ENCODE measurements at regions not wholly inside any gene's neighbourhood (a gene's known extent, or its start where the extent isn't known, plus 50 kb on each side); places are given as distances from the start of the nearest gene placed in this dataset.
"Not testable (repeated sequence)": the region's sequence is repeated elsewhere in the genome, so short reads cannot be mapped to it uniquely, and the experiment has no call there.

DNA sequence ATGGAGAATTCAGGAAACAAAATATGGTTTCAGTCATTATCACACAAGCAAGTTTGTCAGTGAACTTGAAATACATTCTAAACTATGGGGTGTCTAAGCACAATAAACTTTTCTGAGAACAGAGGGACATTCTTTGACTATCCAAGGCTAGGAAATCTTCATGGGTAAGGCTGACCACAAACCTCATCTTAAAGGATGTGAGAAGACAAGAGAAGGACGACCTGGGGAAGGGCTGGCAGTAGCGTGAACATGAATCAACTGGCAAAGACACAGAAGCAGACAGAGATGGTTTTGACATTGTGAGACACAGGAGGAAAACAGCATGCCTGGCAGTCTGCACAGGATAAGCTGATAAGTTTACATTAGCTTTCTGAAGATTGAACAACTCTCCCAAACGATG is 752.4 kb upstream of the SLC8A1 start:
- H3K4me3 ChIP-seq, result no peak overlapping the region
- H3K27me3 ChIP-seq, result no peaks in the 10 kb centered on the region
- DNase-seq (ENCODE audit: low spot score in 2 of 2), result no peak
- peaks cover 0 to 9% of the 10 kb centered on the region in 2 donors for H3K4me1 ChIP-seq
- intact Hi-C loops (cut with DNase I), result no loop called here
- no peaks in the 10 kb centered on the region for H3K9me3 ChIP-seq
- TF ChIP-seq, protein P1, sequence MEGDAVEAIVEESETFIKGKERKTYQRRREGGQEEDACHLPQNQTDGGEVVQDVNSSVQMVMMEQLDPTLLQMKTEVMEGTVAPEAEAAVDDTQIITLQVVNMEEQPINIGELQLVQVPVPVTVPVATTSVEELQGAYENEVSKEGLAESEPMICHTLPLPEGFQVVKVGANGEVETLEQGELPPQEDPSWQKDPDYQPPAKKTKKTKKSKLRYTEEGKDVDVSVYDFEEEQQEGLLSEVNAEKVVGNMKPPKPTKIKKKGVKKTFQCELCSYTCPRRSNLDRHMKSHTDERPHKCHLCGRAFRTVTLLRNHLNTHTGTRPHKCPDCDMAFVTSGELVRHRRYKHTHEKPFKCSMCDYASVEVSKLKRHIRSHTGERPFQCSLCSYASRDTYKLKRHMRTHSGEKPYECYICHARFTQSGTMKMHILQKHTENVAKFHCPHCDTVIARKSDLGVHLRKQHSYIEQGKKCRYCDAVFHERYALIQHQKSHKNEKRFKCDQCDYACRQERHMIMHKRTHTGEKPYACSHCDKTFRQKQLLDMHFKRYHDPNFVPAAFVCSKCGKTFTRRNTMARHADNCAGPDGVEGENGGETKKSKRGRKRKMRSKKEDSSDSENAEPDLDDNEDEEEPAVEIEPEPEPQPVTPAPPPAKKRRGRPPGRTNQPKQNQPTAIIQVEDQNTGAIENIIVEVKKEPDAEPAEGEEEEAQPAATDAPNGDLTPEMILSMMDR (IDR thresholded peaks at IDR 0.05), result no peak
- H3K27ac ChIP-seq, result no peak overlapping the region
- H3K36me3 ChIP-seq, result no peaks in the 10 kb centered on the region

- intact Hi-C loops (cut with DNase I), result no loop called here
- H3K4me1 ChIP-seq, result peaks cover 0 to 4% of the 10 kb centered on the region in 2 donors
- H3K36me3 ChIP-seq, result no peaks in the 10 kb centered on the region
- TF ChIP-seq, protein P1 (IDR thresholded peaks at IDR 0.05), result no peak
- H3K27ac ChIP-seq, result peak overlapping the region in 1 of 2 donors; percentile 26
- no peaks in the 10 kb centered on the region for H3K9me3 ChIP-seq
- DNase-seq (ENCODE audit: low spot score in 2 of 2), result no peak
- no peaks in the 10 kb centered on the region for H3K27me3 ChIP-seq
- no peak overlapping the region for H3K4me3 ChIP-seq
These were observed 754.1 kb upstream of the SLC8A1 start for GRCh38 chr2:41206004-41206403.

DNA sequence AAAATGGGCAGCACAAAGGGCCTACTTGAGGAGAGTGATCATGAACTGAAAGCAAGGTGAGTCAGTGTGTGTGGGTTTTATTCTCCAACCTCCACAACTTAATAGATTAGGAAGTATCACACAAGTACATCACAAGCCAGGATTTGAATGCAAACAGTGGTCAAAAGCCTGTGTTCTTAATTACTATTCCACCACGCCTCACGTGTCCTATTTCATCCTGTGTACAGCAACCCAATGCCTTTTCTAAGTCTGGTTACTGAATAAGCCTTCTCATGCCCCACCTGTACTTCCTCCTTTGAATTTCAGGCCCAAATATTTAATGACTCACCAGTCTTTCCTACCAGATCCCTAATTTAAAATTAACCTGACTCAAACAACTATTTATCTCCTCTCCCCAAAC is 755.7 kb upstream of the SLC8A1 start:
- Histone ChIP-seq H3K27me3 (no peaks in the 10 kb centered on the region), H3K4me1 (peaks cover 0 to 3% of the 10 kb centered on the region in 2 donors), H3K36me3 (no peaks in the 10 kb centered on the region), H3K9me3 (no peaks in the 10 kb centered on the region), H3K27ac (no peak overlapping the region), H3K4me3 (no peak overlapping the region)
- TF ChIP-seq, protein P1 (IDR thresholded peaks at IDR 0.05), result no peak
- DNase-seq (ENCODE audit: low spot score in 2 of 2), result no peak
- intact Hi-C loops (cut with DNase I), result no loop called here

DNA sequence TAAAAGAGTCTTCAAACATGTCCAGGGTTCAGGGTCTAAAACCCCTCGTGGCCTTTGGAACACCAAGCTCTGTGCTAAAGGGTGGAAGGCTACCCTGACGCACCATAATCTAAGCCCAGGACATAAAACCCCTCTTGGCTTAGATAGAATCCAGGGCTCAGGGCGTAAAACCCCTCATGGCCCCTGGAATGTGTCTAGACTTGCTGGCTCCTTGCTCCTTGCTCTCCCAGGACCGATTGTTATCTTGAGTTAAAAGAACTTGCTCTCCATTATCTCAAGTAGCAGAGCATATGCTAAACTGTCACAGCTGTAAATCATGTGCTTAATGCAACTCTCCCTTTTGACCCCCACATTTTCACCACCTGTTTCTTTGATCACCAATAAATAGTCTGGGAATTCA is 758.1 kb upstream of the SLC8A1 start:
- H3K36me3 ChIP-seq; H3K4me3 ChIP-seq; DNase-seq (ENCODE audit: low spot score in 2 of 2); intact Hi-C loops (cut with DNase I); H3K9me3 ChIP-seq; H3K4me1 ChIP-seq; H3K27me3 ChIP-seq; H3K27ac ChIP-seq: not testable (repeated sequence)

DNA sequence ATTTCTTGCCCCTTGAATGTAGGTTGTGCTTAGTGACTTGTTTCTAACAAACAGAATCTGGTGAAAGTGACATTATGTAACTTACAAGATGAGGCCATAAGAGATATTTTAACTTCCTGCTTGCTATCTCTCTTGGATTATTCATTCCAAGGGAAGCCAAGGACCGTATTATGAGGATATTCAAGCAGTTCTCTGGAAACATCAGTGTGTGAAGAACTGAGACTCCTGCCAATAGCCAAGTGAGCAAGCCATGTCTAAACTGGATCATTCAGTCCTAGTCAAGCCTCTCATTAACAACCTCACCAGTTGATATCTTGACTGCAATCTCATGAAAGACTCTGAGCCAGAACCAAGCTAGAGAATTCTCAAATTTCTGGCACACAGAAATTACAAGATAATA is 765.1 kb upstream of the SLC8A1 start:
- Histone ChIP-seq H3K4me1 (no peaks in the 10 kb centered on the region), H3K36me3 (no peaks in the 10 kb centered on the region), H3K27ac (no peak overlapping the region), H3K4me3 (no peak overlapping the region), H3K9me3 (peaks cover 0 to 10% of the 10 kb centered on the region in 2 donors), H3K27me3 (no peaks in the 10 kb centered on the region)
- no peak for DNase-seq (ENCODE audit: low spot score in 2 of 2)
- intact Hi-C loops (cut with DNase I), result no loop called here
- TF ChIP-seq, protein P1 (IDR thresholded peaks at IDR 0.05), result no peak

- H3K36me3 ChIP-seq, result no peaks in the 10 kb centered on the region
- TF ChIP-seq, protein P1 (IDR thresholded peaks at IDR 0.05), result no peak
- H3K27ac ChIP-seq, result no peak overlapping the region
- H3K9me3 ChIP-seq, result peaks cover 0 to 7% of the 10 kb centered on the region in 2 donors
- no peaks in the 10 kb centered on the region for H3K4me1 ChIP-seq
- DNase-seq (ENCODE audit: low spot score in 2 of 2), result no peak
- H3K4me3 ChIP-seq, result no peak overlapping the region
- no peaks in the 10 kb centered on the region for H3K27me3 ChIP-seq
- intact Hi-C loops (cut with DNase I), result no loop called here
These were observed 770.7 kb upstream of the SLC8A1 start for GRCh38 chr2:41222593-41222992.

Data from ascending aorta (tissue), 2 donors.